HG03565 (cell line): ENCODE measurements at regions not wholly inside any gene's neighbourhood (a gene's known extent, or its start where the extent isn't known, plus 50 kb on each side); places are given as distances from the start of the nearest gene placed in this dataset.

Source experiments
- ATAC-seq: cut with Tn5 transposase; IDR thresholded peaks from one replicate; pipeline ENCODE4 v1.9.1; 2021; ENCODE audit warnings: mild to moderate bottlenecking, moderate library complexity; ENCODE audit not compliant: unreplicated experiment

GRCh38 chr1:75668813-75669212, 55.7 kb upstream of the ACADM start:
- no peak for ATAC-seq

- peak; percentile 39 for ATAC-seq
Measured at GRCh38 chr1:75671708-75672107, 52.8 kb upstream of the ACADM start.

- ATAC-seq, result no peak
Measured at GRCh38 chr1:75672108-75672507, 52.4 kb upstream of the ACADM start.

DNA sequence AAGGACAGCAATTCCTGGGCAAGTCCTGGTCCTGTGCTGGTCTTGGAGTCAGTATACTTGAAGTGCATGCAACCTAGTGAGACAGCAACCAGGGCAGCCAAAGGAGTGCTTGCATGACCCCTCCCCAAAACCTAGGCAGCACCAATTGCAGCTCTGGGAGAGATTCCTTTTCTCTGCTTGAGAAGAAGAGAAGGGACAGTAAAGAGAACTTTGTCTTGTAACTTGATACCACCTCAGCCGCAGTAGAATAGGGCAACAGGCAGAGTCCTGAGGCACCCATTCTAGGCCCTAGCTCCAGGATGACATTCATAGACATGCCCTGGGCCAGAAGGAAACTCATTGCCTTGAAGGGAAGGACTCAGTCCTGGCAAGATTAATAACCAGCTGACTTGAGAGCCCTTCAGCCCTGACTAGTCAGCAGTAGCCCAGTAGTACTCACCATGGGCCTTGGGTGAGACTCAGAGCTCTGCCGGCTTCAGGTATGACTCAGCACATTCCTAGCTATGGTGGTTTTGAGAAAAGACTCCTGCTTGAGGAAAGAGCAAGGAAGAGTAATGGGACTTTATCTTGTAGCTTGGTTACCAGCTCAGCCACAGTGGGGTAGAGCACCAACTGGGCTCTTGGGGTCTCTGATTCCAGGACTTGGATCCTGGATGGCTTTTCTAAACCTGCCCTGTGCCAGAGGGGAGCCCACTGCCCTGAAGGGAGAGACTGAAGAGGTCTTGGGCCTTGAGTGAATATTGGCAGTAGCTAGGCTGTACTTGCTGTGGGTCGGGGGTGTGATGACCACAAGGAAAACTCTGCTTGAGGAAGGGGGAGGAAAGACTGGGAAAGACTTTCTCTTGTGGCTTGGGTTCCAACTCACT, 51.7 kb upstream of the ACADM start:
- ATAC-seq, result no peak

DNA sequence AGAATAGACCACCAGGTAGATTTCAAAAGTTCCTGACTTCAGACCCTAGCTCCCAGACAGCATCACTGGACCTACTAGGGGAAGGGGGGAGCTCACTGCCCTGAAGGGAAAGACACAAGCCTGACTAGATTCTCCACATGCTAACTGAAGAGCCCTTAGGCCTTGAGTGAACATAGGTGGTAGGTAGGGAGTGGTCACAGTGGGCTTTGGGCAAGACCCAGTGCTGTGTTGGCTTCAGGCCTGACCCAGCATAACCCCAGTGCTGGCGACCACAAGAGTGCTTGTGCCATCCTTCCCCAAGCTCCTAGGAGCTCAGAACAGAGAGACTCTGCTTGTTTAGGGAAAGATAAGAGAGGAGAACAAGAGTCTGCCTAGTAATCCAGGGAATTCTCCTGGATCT, 51.1 kb upstream of the ACADM start:
- ATAC-seq, result no peak

DNA sequence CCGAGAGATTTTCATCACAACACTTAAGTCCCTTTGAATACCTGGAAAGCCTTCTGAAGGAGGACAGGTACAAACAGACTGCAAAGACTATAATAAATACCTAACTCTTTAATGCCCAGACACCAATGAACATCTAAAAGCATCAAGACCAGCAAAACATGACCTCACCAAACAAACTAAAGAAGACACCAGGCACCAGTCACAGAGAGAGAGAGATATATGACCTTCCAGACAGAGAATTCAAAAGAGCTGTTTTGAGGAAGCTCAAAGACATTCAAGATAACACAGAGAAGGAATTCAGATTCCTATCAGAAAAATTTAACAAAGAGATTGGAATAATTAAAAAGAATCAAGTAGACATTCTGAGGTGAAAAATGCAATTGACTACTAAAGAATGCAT, 50.6 kb upstream of the ACADM start:
- no peak for ATAC-seq
